Psoas muscle (tissue), 7 donors: ENCODE measurements at regions not wholly inside any gene's neighbourhood (a gene's known extent, or its start where the extent isn't known, plus 50 kb on each side); places are given as distances from the start of the nearest gene placed in this dataset.
"Not testable (repeated sequence)": the region's sequence is repeated elsewhere in the genome, so short reads cannot be mapped to it uniquely, and the experiment has no call there.

ENCODE experiments used
- ATAC-seq, 4 donors: fragments of 200-7000 bp; cut with Tn5 transposase; one replicate each; pipeline ENCODE4 v1.9.1; 2020; ENCODE audit warnings: moderate library complexity in 3 of 4, mild to moderate bottlenecking in 2 of 4
- DNase-seq, 2 donors: peaks; one replicate each; pipeline ENCODE4 v3.0.0-alpha.2; 2020
- H3K27ac ChIP-seq: fragments of 200-600 bp; one replicate; pipeline ENCODE4 v1.8.0; 2022
- H3K27me3 ChIP-seq, 3 donors: fragments of 200-600 bp in 1 of 3; one replicate each; pipeline versions ENCODE4 v1.6.1 to v1.8.0; 2013 to 2022; ENCODE audit warnings: low read length in 2 of 3, mild to moderate bottlenecking in 2 of 3, moderate library complexity in 1 of 3; ENCODE audit not compliant: insufficient read depth in 3 of 3
- H3K36me3 ChIP-seq, 2 donors: fragments of 200-600 bp in 1 of 2; one replicate each; pipeline versions ENCODE4 v1.6.1 to v1.8.0; 2013 to 2022; ENCODE audit warnings: low read depth in 1 of 2, mild to moderate bottlenecking in 1 of 2, moderate library complexity in 1 of 2; ENCODE audit not compliant: insufficient read depth in 1 of 2
- H3K4me1 ChIP-seq: fragments of 200-600 bp; one replicate; pipeline ENCODE4 v1.8.0; 2022
- H3K4me3 ChIP-seq: fragments of 200-600 bp; one replicate; pipeline ENCODE4 v1.8.0; 2022; ENCODE audit warnings: mild to moderate bottlenecking
- H3K9me3 ChIP-seq: fragments of 200-600 bp; one replicate; pipeline ENCODE4 v1.8.0; 2022
- WGBS, 3 donors: extraction: QIAGEN DNeasy Blood & Tissue Kit; methylation state at CpG; one replicate each; pipeline versions ENCODE4 v1.1.6 to v1.1.7; 2013; 5-methylcytosine and 5-hydroxymethylcytosine counted together
- intact Hi-C, 2 donors: fragments of 100-400 bp; cut with DNase I; formaldehyde crosslinking; loops; one replicate each; pipeline versions ENCODE4 v1.11.0 to v1.14.2; 2022
- donor health status: healthy with polysubstance abuse.
- donor health status: DM: no; HTN: no; CAD: no; lungs with moderate emphysema.
- donor health status: Bipolar disorder and iron deficiency.
- donor health status: healthy.
- donor health status: DM: yes; HTN: yes; CAD: no.
- donor health status: DM: no; HTN: no; CAD: no.
- donor health status: DM: yes; HTN: yes; CAD: no.

GRCh38 chr16:18725321-18725720 lies 64.8 kb downstream of the RPS15A start:
- H3K4me1 ChIP-seq, H3K9me3 ChIP-seq, H3K36me3 ChIP-seq, ATAC-seq, intact Hi-C loops, H3K27me3 ChIP-seq, DNase-seq, H3K4me3 ChIP-seq, H3K27ac ChIP-seq: not testable (repeated sequence)
- WGBS, 3 donors, result 88 to 90% (median 88%) methylated on average over 3 to 6 of the region's 6 CpGs

- H3K4me1 ChIP-seq, intact Hi-C loops, H3K4me3 ChIP-seq, H3K36me3 ChIP-seq, H3K27me3 ChIP-seq, H3K9me3 ChIP-seq, H3K27ac ChIP-seq: not testable (repeated sequence)
- ATAC-seq, result peak; percentile 64 to 90 (median 86)
- peak; percentile 23 to 74 for DNase-seq
- WGBS, 3 donors, result 25 to 44% (median 30%) methylated on average over 4 to 6 of the region's 6 CpGs
Observed at GRCh38 chr16:18719978-18720377, 70.2 kb downstream of the RPS15A start.

DNA sequence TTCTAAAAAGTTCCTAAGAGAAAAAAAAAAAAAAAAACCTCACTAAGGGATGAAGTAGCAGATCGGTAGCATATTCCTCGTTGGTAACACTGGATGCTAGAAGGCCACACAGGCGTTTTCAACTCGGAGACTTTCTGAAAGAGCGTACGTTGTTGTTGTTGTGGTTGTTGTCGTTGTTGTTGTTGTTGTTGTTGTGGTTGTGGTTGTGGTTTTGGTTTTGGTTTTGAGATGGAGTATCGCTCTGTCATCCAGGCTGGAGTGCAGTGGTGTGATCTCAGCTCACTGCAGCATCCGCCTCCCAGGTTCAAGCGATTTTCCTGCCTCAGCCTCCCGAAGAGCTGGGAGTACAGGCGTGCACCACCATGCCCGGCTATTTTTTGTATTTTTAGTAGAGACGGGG lies 77.6 kb downstream of the RPS15A start:
- 87 to 100% (median 99%) methylated on average over 1 to 9 of the region's 14 CpGs for WGBS, 3 donors
- H3K9me3 ChIP-seq, H3K27me3 ChIP-seq, H3K4me3 ChIP-seq, ATAC-seq, H3K4me1 ChIP-seq, intact Hi-C loops, H3K36me3 ChIP-seq, H3K27ac ChIP-seq, DNase-seq: not testable (repeated sequence)

DNA sequence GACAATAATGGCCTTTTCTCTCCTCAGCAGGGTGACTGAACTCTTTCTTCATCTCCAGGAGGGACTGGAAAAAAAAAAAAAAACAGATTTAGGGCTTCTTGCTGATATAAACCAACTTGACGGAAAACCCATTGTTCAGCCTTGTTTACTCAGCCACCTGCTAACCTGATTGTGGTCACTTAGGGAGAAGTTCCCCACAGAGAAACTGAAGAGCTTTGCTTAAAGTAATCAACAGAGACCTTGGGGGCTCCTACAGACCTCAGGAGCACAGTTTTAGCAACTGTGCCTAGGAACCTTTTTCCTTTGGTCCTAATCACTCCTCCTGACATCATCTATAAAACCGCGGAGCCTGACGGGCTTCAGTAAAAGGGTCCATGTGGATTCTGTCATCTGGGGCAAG lies 79.5 kb downstream of the RPS15A start:
- ATAC-seq, H3K9me3 ChIP-seq, intact Hi-C loops, H3K27me3 ChIP-seq, DNase-seq, H3K4me3 ChIP-seq, H3K4me1 ChIP-seq, H3K27ac ChIP-seq, H3K36me3 ChIP-seq: not testable (repeated sequence)
- WGBS, 3 donors, result 86 to 100% methylated on average over 1 of the region's 4 CpGs; no CpG with 5 or more reads in 1 of the 3 donors

- intact Hi-C loops, ATAC-seq, H3K36me3 ChIP-seq, H3K27ac ChIP-seq, H3K4me1 ChIP-seq, DNase-seq, H3K9me3 ChIP-seq, H3K4me3 ChIP-seq, H3K27me3 ChIP-seq: not testable (repeated sequence)
Observed at GRCh38 chr16:18701239-18701638, 88.9 kb downstream of the RPS15A start.

GRCh38 chr16:18696029-18696428 lies 94.1 kb downstream of the RPS15A start:
- H3K9me3 ChIP-seq, H3K27ac ChIP-seq, H3K27me3 ChIP-seq, ATAC-seq, DNase-seq, intact Hi-C loops, H3K36me3 ChIP-seq, H3K4me3 ChIP-seq, H3K4me1 ChIP-seq: not testable (repeated sequence)
- WGBS, 3 donors, result 47 to 67% (median 66%) methylated on average over 5 of the region's 6 CpGs

- intact Hi-C loops, DNase-seq, H3K36me3 ChIP-seq, H3K4me1 ChIP-seq, H3K27ac ChIP-seq, H3K27me3 ChIP-seq, H3K9me3 ChIP-seq, ATAC-seq, H3K4me3 ChIP-seq: not testable (repeated sequence)
- WGBS, 3 donors, result no CpG with 5 or more reads among the region's 5 CpGs
Observed at GRCh38 chr16:18686079-18686968, 103.8 kb downstream of the RPS15A start.

DNA sequence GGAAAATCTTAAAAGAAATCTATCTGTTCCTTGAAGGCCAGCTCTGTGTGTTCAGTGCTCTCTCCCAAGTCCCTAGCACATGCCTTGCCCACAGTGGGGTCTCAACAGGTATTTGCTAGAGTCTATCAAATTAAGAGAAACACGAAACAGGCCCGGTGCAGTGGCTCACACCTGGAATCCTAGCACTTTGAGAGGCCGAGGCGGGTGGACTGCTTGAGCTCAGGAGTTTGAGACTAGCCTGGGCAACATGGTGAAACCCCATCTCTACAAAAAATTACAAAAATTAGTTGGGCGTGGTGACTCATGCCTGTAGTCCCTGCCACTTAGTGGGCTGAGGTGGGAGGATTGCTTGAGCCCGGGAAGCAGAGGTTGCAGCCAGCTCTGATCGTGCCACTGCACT lies 83.9 kb upstream of the NOMO2 start:
- 78 to 84% (median 78%) methylated on average over 4 of the region's 7 CpGs for WGBS, 3 donors
- intact Hi-C loops, H3K27me3 ChIP-seq, DNase-seq, H3K4me1 ChIP-seq, ATAC-seq, H3K36me3 ChIP-seq, H3K27ac ChIP-seq, H3K9me3 ChIP-seq, H3K4me3 ChIP-seq: not testable (repeated sequence)

GRCh38 chr16:18636928-18637327 lies 75.0 kb upstream of the NOMO2 start:
- WGBS, 3 donors, result no CpG with 5 or more reads among the region's 4 CpGs
- H3K36me3 ChIP-seq, H3K27me3 ChIP-seq, DNase-seq, H3K9me3 ChIP-seq, intact Hi-C loops, H3K4me1 ChIP-seq, H3K4me3 ChIP-seq, ATAC-seq, H3K27ac ChIP-seq: not testable (repeated sequence)

- H3K9me3 ChIP-seq, DNase-seq, ATAC-seq, H3K27me3 ChIP-seq, H3K36me3 ChIP-seq, H3K4me1 ChIP-seq, intact Hi-C loops, H3K4me3 ChIP-seq, H3K27ac ChIP-seq: not testable (repeated sequence)
- WGBS, 3 donors, result 50 to 63% methylated on average over 1 to 2 of the region's 5 CpGs; no CpG with 5 or more reads in 1 of the 3 donors
Observed at GRCh38 chr16:18636148-18636547, 74.3 kb upstream of the NOMO2 start.

- H3K36me3 ChIP-seq, H3K4me1 ChIP-seq, H3K27ac ChIP-seq, H3K4me3 ChIP-seq, ATAC-seq, intact Hi-C loops, H3K9me3 ChIP-seq, H3K27me3 ChIP-seq, DNase-seq: not testable (repeated sequence)
- WGBS, 3 donors, result no CpG with 5 or more reads among the region's 2 CpGs
Observed at GRCh38 chr16:18634981-18635380, 73.1 kb upstream of the NOMO2 start.

DNA sequence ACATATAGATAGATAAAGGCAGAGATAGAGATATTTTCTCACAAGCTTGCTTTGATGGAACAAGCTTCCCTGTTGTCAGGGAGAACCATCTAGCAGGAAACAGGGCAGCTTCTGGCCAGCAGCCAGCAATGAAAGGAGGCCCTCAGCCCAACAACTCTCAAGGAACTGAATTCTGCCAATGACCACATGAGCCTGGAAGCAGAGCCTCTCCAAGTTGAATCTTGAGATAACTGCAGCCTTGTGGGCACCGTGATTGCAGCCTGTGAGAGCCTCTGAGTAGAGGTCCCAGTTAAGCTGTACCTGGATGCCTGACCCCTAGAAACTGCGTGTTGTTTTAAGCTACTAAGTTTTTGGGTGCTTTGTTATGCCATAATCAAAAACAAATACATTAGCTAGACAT lies 69.8 kb upstream of the NOMO2 start:
- H3K27me3 ChIP-seq, H3K27ac ChIP-seq, H3K36me3 ChIP-seq, ATAC-seq, intact Hi-C loops, H3K4me3 ChIP-seq, DNase-seq, H3K4me1 ChIP-seq, H3K9me3 ChIP-seq: not testable (repeated sequence)
- WGBS, 3 donors, result no CpG with 5 or more reads among the region's 2 CpGs
